ENCODE measurements at regions not wholly inside any gene's neighbourhood (a gene's known extent, or its start where the extent isn't known, plus 50 kb on each side); places are given as distances from the start of the nearest gene placed in this dataset.

- DNase-seq (ENCODE audit: insufficient read length) (no peak), FAIRE-seq (no peak)
- no peak for TF ChIP-seq POLR2AphosphoS5 (IDR thresholded peaks at IDR 0.05; ENCODE audit: low read depth, low read length)
- no peak for TF ChIP-seq TAF1 (IDR thresholded peaks at IDR 0.05; ENCODE audit: borderline replicate concordance, low read depth, low read length)
- no peak for TF ChIP-seq POLR2A (IDR thresholded peaks at IDR 0.05; ENCODE audit: low read depth, low read length)
These were observed 292.6 kb downstream of the CETN3 start for GRCh38 chr5:90117005-90117404.

- no peak for DNase-seq (ENCODE audit: insufficient read length)
- TF ChIP-seq POLR2AphosphoS5 (IDR thresholded peaks at IDR 0.05; ENCODE audit: low read depth, low read length) (no peak), POLR2A (IDR thresholded peaks at IDR 0.05; ENCODE audit: low read depth, low read length) (no peak), TAF1 (IDR thresholded peaks at IDR 0.05; ENCODE audit: borderline replicate concordance, low read depth, low read length) (no peak)
- FAIRE-seq: no peak
These were observed 296.4 kb downstream of the CETN3 start for GRCh38 chr5:90113108-90113507.

- no peak for DNase-seq (ENCODE audit: insufficient read length)
- TF ChIP-seq POLR2A (IDR thresholded peaks at IDR 0.05; ENCODE audit: low read depth, low read length): no peak
- no peak for TF ChIP-seq POLR2AphosphoS5 (IDR thresholded peaks at IDR 0.05; ENCODE audit: low read depth, low read length)
- no peak for TF ChIP-seq TAF1 (IDR thresholded peaks at IDR 0.05; ENCODE audit: borderline replicate concordance, low read depth, low read length)
- FAIRE-seq: no peak
These were observed 297.4 kb downstream of the CETN3 start for GRCh38 chr5:90112033-90112692.

- FAIRE-seq (no peak), DNase-seq (ENCODE audit: insufficient read length) (no peak)
- TF ChIP-seq POLR2AphosphoS5 (IDR thresholded peaks at IDR 0.05; ENCODE audit: low read depth, low read length): no peak
- TF ChIP-seq TAF1 (IDR thresholded peaks at IDR 0.05; ENCODE audit: borderline replicate concordance, low read depth, low read length): no peak
- no peak for TF ChIP-seq POLR2A (IDR thresholded peaks at IDR 0.05; ENCODE audit: low read depth, low read length)
These were observed 298.1 kb downstream of the CETN3 start for GRCh38 chr5:90111364-90112032.

- DNase-seq (ENCODE audit: insufficient read length) (no peak), FAIRE-seq (no peak)
- TF ChIP-seq TAF1 (IDR thresholded peaks at IDR 0.05; ENCODE audit: borderline replicate concordance, low read depth, low read length) (no peak), POLR2A (IDR thresholded peaks at IDR 0.05; ENCODE audit: low read depth, low read length) (no peak), POLR2AphosphoS5 (IDR thresholded peaks at IDR 0.05; ENCODE audit: low read depth, low read length) (no peak)
These were observed 300.3 kb downstream of the CETN3 start for GRCh38 chr5:90109285-90109684.

- DNase-seq (ENCODE audit: insufficient read length): no peak
These were observed 310.5 kb downstream of the CETN3 start for GRCh38 chr5:90099099-90099498.

GRCh38 chr5:90097082-90097477 is 312.5 kb downstream of the CETN3 start:
- DNase-seq (ENCODE audit: insufficient read length) (no peak), FAIRE-seq (no peak)
- TF ChIP-seq TAF1 (IDR thresholded peaks at IDR 0.05; ENCODE audit: borderline replicate concordance, low read depth, low read length) (no peak), POLR2AphosphoS5 (IDR thresholded peaks at IDR 0.05; ENCODE audit: low read depth, low read length) (no peak), POLR2A (IDR thresholded peaks at IDR 0.05; ENCODE audit: low read depth, low read length) (no peak)

More at GRCh38 chr5:90099099-90099498, 310.5 kb downstream of the CETN3 start:
- no peak for FAIRE-seq
- no peak for TF ChIP-seq POLR2A (IDR thresholded peaks at IDR 0.05; ENCODE audit: low read depth, low read length)

GRCh38 chr5:90096415-90097081 is 313.0 kb downstream of the CETN3 start:
- FAIRE-seq (no peak), DNase-seq (ENCODE audit: insufficient read length) (no peak)
- TF ChIP-seq POLR2A (IDR thresholded peaks at IDR 0.05; ENCODE audit: low read depth, low read length) (no peak), TAF1 (IDR thresholded peaks at IDR 0.05; ENCODE audit: borderline replicate concordance, low read depth, low read length) (no peak), POLR2AphosphoS5 (IDR thresholded peaks at IDR 0.05; ENCODE audit: low read depth, low read length) (no peak)

GRCh38 chr5:90095292-90096060 is 314.1 kb downstream of the CETN3 start:
- no peak for FAIRE-seq
- TF ChIP-seq TAF1 (IDR thresholded peaks at IDR 0.05; ENCODE audit: borderline replicate concordance, low read depth, low read length): no peak
- no peak for TF ChIP-seq POLR2A (IDR thresholded peaks at IDR 0.05; ENCODE audit: low read depth, low read length)
- no peak for TF ChIP-seq POLR2AphosphoS5 (IDR thresholded peaks at IDR 0.05; ENCODE audit: low read depth, low read length)
- DNase-seq (ENCODE audit: insufficient read length): no peak

- FAIRE-seq (no peak), DNase-seq (ENCODE audit: insufficient read length) (no peak)
- TF ChIP-seq POLR2A (IDR thresholded peaks at IDR 0.05; ENCODE audit: low read depth, low read length) (no peak), TAF1 (IDR thresholded peaks at IDR 0.05; ENCODE audit: borderline replicate concordance, low read depth, low read length) (no peak), POLR2AphosphoS5 (IDR thresholded peaks at IDR 0.05; ENCODE audit: low read depth, low read length) (no peak)
These were observed 315.6 kb downstream of the CETN3 start for GRCh38 chr5:90093751-90094485.

GRCh38 chr5:90092734-90093133 is 316.8 kb downstream of the CETN3 start:
- FAIRE-seq (no peak), DNase-seq (ENCODE audit: insufficient read length) (no peak)
- TF ChIP-seq TAF1 (IDR thresholded peaks at IDR 0.05; ENCODE audit: borderline replicate concordance, low read depth, low read length) (no peak), POLR2A (IDR thresholded peaks at IDR 0.05; ENCODE audit: low read depth, low read length) (no peak), POLR2AphosphoS5 (IDR thresholded peaks at IDR 0.05; ENCODE audit: low read depth, low read length) (no peak)

All from GM12892 (cell line).